ENCODE measurements at regions not wholly inside any gene's neighbourhood (a gene's known extent, or its start where the extent isn't known, plus 50 kb on each side); places are given as distances from the start of the nearest gene placed in this dataset.

- TF ChIP-seq CTCF (IDR thresholded peaks at IDR 0.05; ENCODE audit: control extremely low read depth, extremely low read depth, low read depth, missing control alignments) = no peak
- no peak for DNase-seq (ENCODE audit: extremely low spot score)
- CTCF ChIA-PET = interaction anchor here (1.0 to 1.2 kb wide), 3 partner anchors 22 to 339 kb away, joined by 3 read pairs; no protein-coding TSS in a partner anchor
- POLR2A ChIA-PET = no interaction called here
Measured at GRCh38 chr5:117792476-117792875, 1195.9 kb downstream of the DTWD2 start.

GRCh38 chr5:117788596-117788995 is 1199.8 kb downstream of the DTWD2 start:
- no peak for DNase-seq (ENCODE audit: extremely low spot score)
- ChIA-PET POLR2A (no interaction called here), CTCF (no interaction called here)
- no peak for TF ChIP-seq CTCF (IDR thresholded peaks at IDR 0.05; ENCODE audit: control extremely low read depth, extremely low read depth, low read depth, missing control alignments)

GRCh38 chr5:117779171-117779570 is 1204.5 kb upstream of the SEMA6A start:
- no peak for TF ChIP-seq CTCF (IDR thresholded peaks at IDR 0.05; ENCODE audit: control extremely low read depth, extremely low read depth, low read depth, missing control alignments)
- CTCF ChIA-PET = no interaction called here

GRCh38 chr5:117776977-117777376 is 1202.4 kb upstream of the SEMA6A start:
- POLR2A ChIA-PET = no interaction called here
- no peak for TF ChIP-seq CTCF (IDR thresholded peaks at IDR 0.05; ENCODE audit: control extremely low read depth, extremely low read depth, low read depth, missing control alignments)
- CTCF ChIA-PET = interaction anchor here (0.6 to 1.4 kb wide), 3 partner anchors 10 to 27 kb away, joined by 3 to 4 read pairs (median 3); no protein-coding TSS in a partner anchor
- DNase-seq (ENCODE audit: extremely low spot score) = no peak

More at GRCh38 chr5:117779171-117779570, 1204.5 kb upstream of the SEMA6A start:
- no peak for DNase-seq (ENCODE audit: extremely low spot score)
- POLR2A ChIA-PET = no interaction called here

GRCh38 chr5:117769877-117770276 is 1195.3 kb upstream of the SEMA6A start:
- CTCF ChIA-PET = no interaction called here
- no peak for DNase-seq (ENCODE audit: extremely low spot score)

GRCh38 chr5:117763271-117763670 is 1188.6 kb upstream of the SEMA6A start:
- CTCF ChIA-PET = no interaction called here
- no peak for DNase-seq (ENCODE audit: extremely low spot score)
- TF ChIP-seq CTCF (IDR thresholded peaks at IDR 0.05; ENCODE audit: control extremely low read depth, extremely low read depth, low read depth, missing control alignments) = no peak
- POLR2A ChIA-PET = no interaction called here

More at GRCh38 chr5:117769877-117770276, 1195.3 kb upstream of the SEMA6A start:
- POLR2A ChIA-PET = no interaction called here
- no peak for TF ChIP-seq CTCF (IDR thresholded peaks at IDR 0.05; ENCODE audit: control extremely low read depth, extremely low read depth, low read depth, missing control alignments)

- CTCF ChIA-PET = interaction anchor here (1.0 to 1.4 kb wide), 2 partner anchors 10 to 14 kb away, joined by 3 to 4 read pairs; no protein-coding TSS in a partner anchor
- no peak for DNase-seq (ENCODE audit: extremely low spot score)
- TF ChIP-seq CTCF (IDR thresholded peaks at IDR 0.05; ENCODE audit: control extremely low read depth, extremely low read depth, low read depth, missing control alignments) = no peak
- POLR2A ChIA-PET = no interaction called here
Measured at GRCh38 chr5:117761186-117761585, 1186.6 kb upstream of the SEMA6A start.
